H9 (cell line): ENCODE measurements at regions not wholly inside any gene's neighbourhood (a gene's known extent, or its start where the extent isn't known, plus 50 kb on each side); places are given as distances from the start of the nearest gene placed in this dataset.

Experiments
- DNase-seq: peaks from one replicate; pipeline ENCODE4 v3.0.0-alpha.2; 2017
- H2AFZ ChIP-seq: one replicate; pipeline ENCODE4 v1.6.1; 2013; ENCODE audit warnings: mild to moderate bottlenecking, low read length, control low read depth, moderate library complexity
- H2AK5ac ChIP-seq: 2 replicates; pipeline ENCODE4 v1.6.1; 2013; ENCODE audit warnings: low read length, control low read depth, mixed read lengths; ENCODE audit not compliant: insufficient read length
- H2BK120ac ChIP-seq: one replicate; pipeline ENCODE4 v1.6.1; 2013; ENCODE audit warnings: low read depth, mild to moderate bottlenecking, low read length, control low read depth, inconsistent platforms; ENCODE audit not compliant: poor library complexity, severe bottlenecking
- H2BK12ac ChIP-seq: 2 replicates; pipeline ENCODE4 v1.6.1; 2013; ENCODE audit warnings: low read length, control low read depth, mixed read lengths, low read depth; ENCODE audit not compliant: insufficient read length
- H2BK15ac ChIP-seq: 2 replicates; pipeline ENCODE4 v1.6.1; 2013; ENCODE audit warnings: low read depth, low read length, control low read depth
- H2BK20ac ChIP-seq: one replicate; pipeline ENCODE4 v1.6.1; 2013; ENCODE audit warnings: low read depth, mild to moderate bottlenecking, low read length, control low read depth, inconsistent platforms; ENCODE audit not compliant: poor library complexity, severe bottlenecking
- H2BK5ac ChIP-seq: 2 replicates; pipeline ENCODE4 v1.6.1; 2013; ENCODE audit warnings: low read length, control low read depth, mixed read lengths; ENCODE audit not compliant: insufficient read length
- H3K14ac ChIP-seq: 2 replicates; pipeline ENCODE4 v1.6.1; 2013; ENCODE audit warnings: low read length, control low read depth; ENCODE audit not compliant: insufficient read depth
- H3K18ac ChIP-seq: 2 replicates; pipeline ENCODE4 v1.6.1; 2013; ENCODE audit warnings: low read depth, mild to moderate bottlenecking, mixed read lengths, low read length, control low read depth; ENCODE audit not compliant: insufficient read length
- H3K23ac ChIP-seq: 2 replicates; pipeline ENCODE4 v1.6.1; 2013; ENCODE audit warnings: low read length, control low read depth, mixed read lengths, low read depth; ENCODE audit not compliant: insufficient read length
- H3K23me2 ChIP-seq: 2 replicates; pipeline ENCODE4 v1.6.1; 2013; ENCODE audit warnings: low read depth, mild to moderate bottlenecking, mixed read lengths, low read length, control low read depth; ENCODE audit not compliant: insufficient read length, poor library complexity, severe bottlenecking
- H3K27ac ChIP-seq: 2 replicates; pipeline ENCODE4 v1.5.1; 2013; ENCODE audit warnings: low read length, control low read depth, mixed read lengths, low read depth; ENCODE audit not compliant: insufficient read length
- H3K27me3 ChIP-seq: 2 replicates; pipeline ENCODE4 v1.6.1; 2013; ENCODE audit warnings: low read length, control low read depth, inconsistent platforms; ENCODE audit not compliant: insufficient read depth
- H3K4ac ChIP-seq: 2 replicates; pipeline ENCODE4 v1.6.1; 2013; ENCODE audit warnings: low read depth, mild to moderate bottlenecking, control low read depth, inconsistent platforms, low read length, moderate library complexity
- H3K4me1 ChIP-seq: 2 replicates; pipeline ENCODE4 v1.6.1; 2013; ENCODE audit warnings: low read length, control low read depth, inconsistent platforms; ENCODE audit not compliant: insufficient read depth
- H3K4me2 ChIP-seq: 2 replicates; pipeline ENCODE4 v1.6.1; 2013; ENCODE audit warnings: low read length, control low read depth, mixed read lengths; ENCODE audit not compliant: insufficient read length, insufficient read depth
- H3K56ac ChIP-seq: 2 replicates; pipeline ENCODE4 v1.6.1; 2013; ENCODE audit warnings: low read depth, mild to moderate bottlenecking, mixed read lengths, low read length, control low read depth; ENCODE audit not compliant: insufficient read length
- H3K79me1 ChIP-seq: 2 replicates; pipeline ENCODE4 v1.6.1; 2013; ENCODE audit warnings: low read depth, mild to moderate bottlenecking, moderate library complexity, low read length, control low read depth, inconsistent platforms; ENCODE audit not compliant: insufficient read depth, poor library complexity, severe bottlenecking
- H3K79me2 ChIP-seq: 2 replicates; pipeline ENCODE4 v1.6.1; 2013; ENCODE audit warnings: low read length, control low read depth, inconsistent platforms; ENCODE audit not compliant: insufficient read depth
- H3K9ac ChIP-seq: 2 replicates; pipeline ENCODE4 v1.6.1; 2013; ENCODE audit warnings: low read length, control low read depth, mixed read lengths; ENCODE audit not compliant: insufficient read length; ENCODE audit errors: extremely low read depth
- H3K9me3 ChIP-seq: one replicate; pipeline ENCODE4 v1.6.1; 2013; ENCODE audit warnings: low read depth, low read length, inconsistent platforms; ENCODE audit not compliant: control insufficient read depth
- H3T11ph ChIP-seq: one replicate; pipeline ENCODE4 v1.6.1; 2013; ENCODE audit warnings: mild to moderate bottlenecking, low read length, control low read depth, inconsistent platforms
- H4K20me1 ChIP-seq: one replicate; pipeline ENCODE4 v1.6.1; 2013; ENCODE audit not compliant: control insufficient read depth, insufficient read length, insufficient read depth
- H4K5ac ChIP-seq: 2 replicates; pipeline ENCODE4 v1.6.1; 2013; ENCODE audit warnings: low read depth, mild to moderate bottlenecking, mixed read lengths, low read length, control low read depth; ENCODE audit not compliant: insufficient read length
- H4K8ac ChIP-seq: replicated peaks from 2 replicates; pipeline ENCODE4 v1.6.1; 2013; ENCODE audit warnings: low read length, control low read depth, mixed read lengths, low read depth; ENCODE audit not compliant: insufficient read length
- H4K91ac ChIP-seq: 2 replicates; pipeline ENCODE4 v1.6.1; 2013; ENCODE audit warnings: low read depth, mild to moderate bottlenecking, moderate library complexity, mixed read lengths, low read length, control low read depth; ENCODE audit not compliant: insufficient read length
- H3K27ac Mint-ChIP-seq, 3 experiments: 2 replicates in 2 of 3; 3 replicates in 1 of 3; pipeline ENCODE4 v1.8.0; 2020 to 2021; ENCODE audit warnings: mixed read lengths in 3 of 3, mild to moderate bottlenecking in 1 of 3, moderate library complexity in 1 of 3
- H3K27me3 Mint-ChIP-seq: 2 replicates; pipeline ENCODE4 v1.8.0; 2021; ENCODE audit warnings: low read depth, mild to moderate bottlenecking, moderate library complexity, mixed read lengths
- H3K36me3 Mint-ChIP-seq, 3 experiments: 2 replicates in 2 of 3; 3 replicates in 1 of 3; pipeline ENCODE4 v1.8.0; 2020 to 2021; ENCODE audit warnings: low read depth in 3 of 3, mixed read lengths in 3 of 3; ENCODE audit not compliant: insufficient read depth in 1 of 3
- H3K4me1 Mint-ChIP-seq, 2 experiments: 2 replicates each; pipeline ENCODE4 v1.8.0; 2020; ENCODE audit warnings: mixed read lengths in 2 of 2
- H3K4me3 Mint-ChIP-seq, 2 experiments: 2 replicates in 1 of 2; 3 replicates in 1 of 2; pipeline ENCODE4 v1.8.0; 2020 to 2021; ENCODE audit warnings: mild to moderate bottlenecking in 2 of 2, mixed read lengths in 2 of 2, moderate library complexity in 1 of 2
- H3K9me3 Mint-ChIP-seq, 2 experiments: 2 replicates in 1 of 2; 3 replicates in 1 of 2; pipeline ENCODE4 v1.8.0; 2020; ENCODE audit warnings: mild to moderate bottlenecking in 2 of 2, mixed read lengths in 2 of 2, moderate library complexity in 1 of 2
- WGBS: extraction: QIAGEN DNeasy Blood & Tissue Kit; methylation state at CpG from one replicate; pipeline ENCODE4 v1.1.7; 2013; ENCODE audit warnings: missing lambda C conversion rate, low lambda C conversion rate, mixed read lengths; ENCODE audit not compliant: insufficient read length; ENCODE audit errors: extremely low coverage; 5-methylcytosine and 5-hydroxymethylcytosine counted together
- TF ChIP-seq, protein P1 (sequence below): fragments of 200-600 bp; sonication (generic); conservative IDR thresholded peaks from 3 replicates; pipeline ENCODE4 v1.8.0; 2021; ENCODE audit warnings: antibody characterized with exemption, mild to moderate bottlenecking

GRCh38 chr2:159854481-159854880 lies 56.5 kb upstream of the CD302 start:
- H3K56ac ChIP-seq: no peak overlapping the region
- H2BK120ac ChIP-seq: no peak overlapping the region
- no peak overlapping the region for H3K14ac ChIP-seq
- H3K23me2 ChIP-seq: no peaks in the 10 kb centered on the region
- no peaks in the 10 kb centered on the region for H3K9me3 Mint-ChIP-seq
- H2BK20ac ChIP-seq: no peak overlapping the region
- no peaks in the 10 kb centered on the region for H3K27me3 Mint-ChIP-seq
- no peak overlapping the region for H3K4me3 Mint-ChIP-seq
- no peaks in the 10 kb centered on the region for H3K27me3 ChIP-seq
- no peaks in the 10 kb centered on the region for H3K79me2 ChIP-seq
- H3K4me1 Mint-ChIP-seq: peaks cover 3 to 10% of the 10 kb centered on the region in 2 experiments
- no peaks in the 10 kb centered on the region for H4K20me1 ChIP-seq
- no peaks in the 10 kb centered on the region for H3K4me1 ChIP-seq
- H3K36me3 Mint-ChIP-seq: no peaks in the 10 kb centered on the region
- H4K8ac ChIP-seq: no peak overlapping the region
- H3K27ac ChIP-seq: no peak overlapping the region
- no peak overlapping the region for H2BK15ac ChIP-seq
- H3K9ac ChIP-seq: no peak overlapping the region
- no peak overlapping the region for H4K5ac ChIP-seq
- H2AK5ac ChIP-seq: no peak overlapping the region
- H2AFZ ChIP-seq: no peak overlapping the region
- no peak overlapping the region for H2BK12ac ChIP-seq
- H3K18ac ChIP-seq: no peak overlapping the region
- no CpG with 5 or more reads among the region's 3 CpGs for WGBS
- H3K79me1 ChIP-seq: no peaks in the 10 kb centered on the region
- no peak overlapping the region for H3K4ac ChIP-seq
- no peak for DNase-seq
- no peak overlapping the region for H4K91ac ChIP-seq
- no peak overlapping the region for H2BK5ac ChIP-seq
- H3T11ph ChIP-seq: no peak overlapping the region
- H3K4me2 ChIP-seq: no peak overlapping the region
- H3K23ac ChIP-seq: no peak overlapping the region
- no peak overlapping the region for H3K27ac Mint-ChIP-seq
- H3K9me3 ChIP-seq: no peaks in the 10 kb centered on the region
- TF ChIP-seq, protein P1, sequence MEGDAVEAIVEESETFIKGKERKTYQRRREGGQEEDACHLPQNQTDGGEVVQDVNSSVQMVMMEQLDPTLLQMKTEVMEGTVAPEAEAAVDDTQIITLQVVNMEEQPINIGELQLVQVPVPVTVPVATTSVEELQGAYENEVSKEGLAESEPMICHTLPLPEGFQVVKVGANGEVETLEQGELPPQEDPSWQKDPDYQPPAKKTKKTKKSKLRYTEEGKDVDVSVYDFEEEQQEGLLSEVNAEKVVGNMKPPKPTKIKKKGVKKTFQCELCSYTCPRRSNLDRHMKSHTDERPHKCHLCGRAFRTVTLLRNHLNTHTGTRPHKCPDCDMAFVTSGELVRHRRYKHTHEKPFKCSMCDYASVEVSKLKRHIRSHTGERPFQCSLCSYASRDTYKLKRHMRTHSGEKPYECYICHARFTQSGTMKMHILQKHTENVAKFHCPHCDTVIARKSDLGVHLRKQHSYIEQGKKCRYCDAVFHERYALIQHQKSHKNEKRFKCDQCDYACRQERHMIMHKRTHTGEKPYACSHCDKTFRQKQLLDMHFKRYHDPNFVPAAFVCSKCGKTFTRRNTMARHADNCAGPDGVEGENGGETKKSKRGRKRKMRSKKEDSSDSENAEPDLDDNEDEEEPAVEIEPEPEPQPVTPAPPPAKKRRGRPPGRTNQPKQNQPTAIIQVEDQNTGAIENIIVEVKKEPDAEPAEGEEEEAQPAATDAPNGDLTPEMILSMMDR: no peak
